GM12878 (cell line): ENCODE measurements at regions not wholly inside any gene's neighbourhood (a gene's known extent, or its start where the extent isn't known, plus 50 kb on each side); places are given as distances from the start of the nearest gene placed in this dataset.

Experiments
- ATAC-seq: fragments of 200-7000 bp; cut with Tn5 transposase; 3 replicates; pipeline ENCODE4 v1.9.1; 2020; ENCODE audit warnings: mild to moderate bottlenecking, moderate library complexity
- BruUV-seq: library from RNA; stranded (reverse); fragments of 400-500 nt; replicated peaks from 2 replicates; lab custom pipeline; 2021; lab: Mats Ljungman, UMichigan
- CTCF ChIA-PET: fragments of 300-600 bp; sonication (Branson Sonifier 250); formaldehyde crosslinking; extraction: SDS; loops from one replicate; lab custom pipeline; 2021; ENCODE audit warnings: inconsistent platforms; lab: Yijun Ruan, JAX
- POLR2A ChIA-PET: fragments of 350-600 bp; formaldehyde crosslinking; extraction: SDS; loops from one replicate; lab custom pipeline; 2021; ENCODE audit warnings: inconsistent platforms; lab: Charles Lee
- RAD21 ChIA-PET: fragments of 300-600 bp; sonication (Branson Sonifier 250); formaldehyde crosslinking; loops from one replicate; lab custom pipeline; 2023; ENCODE audit warnings: antibody characterized with exemption; ENCODE audit not compliant: unreplicated experiment; lab: Charles Lee
- SMC1A ChIA-PET: fragments of 300-600 bp; sonication (Branson Sonifier 250); formaldehyde crosslinking; loops from one replicate; lab custom pipeline; 2023; ENCODE audit not compliant: unreplicated experiment, uncharacterized antibody; lab: Charles Lee
- DNase-seq: peaks from one replicate; pipeline ENCODE4 v3.0.0-alpha.2; 2011; ENCODE audit warnings: low read depth, low spot score
- FAIRE-seq: peaks from 3 replicates; lab custom pipeline; 2011; peaks lifted over from hg19 to GRCh38; lab: Jason Lieb, UNC
- H2AFZ ChIP-seq: 2 replicates; pipeline ENCODE4 v1.6.0; 2011; ENCODE audit warnings: low read depth, low read length, control low read depth; ENCODE audit not compliant: control insufficient read depth
- H3K27ac ChIP-seq: 2 replicates; pipeline ENCODE4 v1.5.1; 2011; ENCODE audit warnings: control low read depth; ENCODE audit not compliant: control insufficient read depth, insufficient read depth
- H3K27me3 ChIP-seq, 2 experiments: replicated peaks in 1 of 2; 2 replicates each; pipeline versions ENCODE4 v1.6.0 to v1.6.1; 2011; ENCODE audit warnings: low read length in 1 of 2; ENCODE audit not compliant: control insufficient read depth in 2 of 2, insufficient read depth in 2 of 2
- H3K36me3 ChIP-seq, 2 experiments: 2 replicates each; pipeline ENCODE4 v1.5.1; 2011; ENCODE audit warnings: low read length in 1 of 2; ENCODE audit not compliant: control insufficient read depth in 2 of 2, insufficient read depth in 2 of 2
- H3K4me1 ChIP-seq: 2 replicates; pipeline ENCODE4 v1.6.1; 2011; ENCODE audit warnings: mild to moderate bottlenecking, low read length, moderate library complexity, mixed read lengths; ENCODE audit not compliant: control insufficient read depth, insufficient read depth
- H3K4me2 ChIP-seq: 2 replicates; pipeline ENCODE4 v1.6.0; 2011; ENCODE audit warnings: control low read depth; ENCODE audit not compliant: control insufficient read depth, insufficient read depth
- H3K4me3 ChIP-seq: fragments of 200-600 bp; sonication (generic); 2 replicates; pipeline ENCODE4 v1.5.1; 2016
- H3K79me2 ChIP-seq: 2 replicates; pipeline ENCODE4 v1.6.0; 2011; ENCODE audit warnings: low read length; ENCODE audit not compliant: control insufficient read depth, insufficient read depth
- H3K9ac ChIP-seq: 2 replicates; pipeline ENCODE4 v1.8.0; 2011; ENCODE audit warnings: low read length, control low read depth, mixed read lengths; ENCODE audit not compliant: control insufficient read depth, insufficient read depth
- H3K9me3 ChIP-seq: replicated peaks from 3 replicates; pipeline ENCODE4 v1.5.1; 2011; ENCODE audit warnings: mild to moderate bottlenecking, low read length; ENCODE audit not compliant: control insufficient read depth, insufficient read depth
- H4K20me1 ChIP-seq: 2 replicates; pipeline ENCODE4 v1.6.0; 2011; ENCODE audit not compliant: control insufficient read depth, insufficient read depth
- BCL11A ChIP-seq: IDR thresholded peaks from 2 replicates; pipeline ENCODE4 v1.6.1; 2011; ENCODE audit warnings: low read depth, low read length
- BHLHE40 ChIP-seq, 2 experiments: fragments of 450-650 bp in 1 of 2; IDR thresholded peaks; 2 replicates each; pipeline ENCODE4 v1.6.1; 2011 to 2017; ENCODE audit warnings: low read depth in 2 of 2, borderline replicate concordance in 1 of 2, improper control_type of control experiment in 1 of 2, low read length in 1 of 2, mild to moderate bottlenecking in 1 of 2
- BMI1 ChIP-seq: fragments of 450-650 bp; IDR thresholded peaks from 2 replicates; pipeline ENCODE4 v1.6.1; 2016; ENCODE audit warnings: mild to moderate bottlenecking, moderate library complexity, borderline replicate concordance
- BRCA1 ChIP-seq: IDR thresholded peaks from 2 replicates; pipeline ENCODE4 v1.6.1; 2011; ENCODE audit warnings: low read depth, low read length, improper control_type of control experiment
- CHD2 ChIP-seq: IDR thresholded peaks from 2 replicates; pipeline ENCODE4 v1.6.1; 2011; ENCODE audit warnings: low read depth, low read length, improper control_type of control experiment, borderline replicate concordance
- EGR1 ChIP-seq, 2 experiments: IDR thresholded peaks; 1 replicate in 1 of 2; 2 replicates in 1 of 2; pipeline ENCODE4 v1.6.1; 2011 to 2012; ENCODE audit warnings: low read depth in 2 of 2, low read length in 2 of 2, borderline replicate concordance in 1 of 2, mild to moderate bottlenecking in 1 of 2, moderate library complexity in 1 of 2
- FOXK2 ChIP-seq: fragments of 450-650 bp; IDR thresholded peaks from 2 replicates; pipeline ENCODE4 v1.6.1; 2017; ENCODE audit warnings: mild to moderate bottlenecking, moderate library complexity
- JUNB ChIP-seq: IDR thresholded peaks from 2 replicates; pipeline ENCODE4 v1.6.1; 2016; ENCODE audit warnings: antibody characterized with exemption, mild to moderate bottlenecking
- MTA2 ChIP-seq: fragments of 450-650 bp; IDR thresholded peaks from 2 replicates; pipeline ENCODE4 v1.6.1; 2016; ENCODE audit warnings: low read depth, mild to moderate bottlenecking, moderate library complexity
- MYB ChIP-seq: fragments of 150-350 bp; IDR thresholded peaks from 2 replicates; pipeline ENCODE4 v1.6.1; 2014; ENCODE audit warnings: mild to moderate bottlenecking, low read depth, low read length, borderline replicate concordance
- NFYA ChIP-seq: IDR thresholded peaks from 2 replicates; pipeline ENCODE4 v1.6.1; 2011; ENCODE audit warnings: low read depth, mild to moderate bottlenecking, low read length, improper control_type of control experiment, borderline replicate concordance
- NR2C2 ChIP-seq: IDR thresholded peaks from 2 replicates; pipeline ENCODE4 v1.6.1; 2011; ENCODE audit warnings: borderline replicate concordance, low read depth; ENCODE audit not compliant: control insufficient read depth, insufficient read length
- RAD21 ChIP-seq: IDR thresholded peaks from 2 replicates; pipeline ENCODE4 v1.6.1; 2011; ENCODE audit warnings: mild to moderate bottlenecking, low read depth, low read length, moderate library complexity; ENCODE audit not compliant: insufficient read depth
- RAD51 ChIP-seq: fragments of 450-650 bp; IDR thresholded peaks from 2 replicates; pipeline ENCODE4 v1.6.1; 2016; ENCODE audit warnings: moderate library complexity, mild to moderate bottlenecking, inconsistent platforms
- SREBF1 ChIP-seq: IDR thresholded peaks from 2 replicates; pipeline ENCODE4 v1.6.1; 2012; ENCODE audit warnings: mild to moderate bottlenecking, low read length
- TCF7 ChIP-seq: IDR thresholded peaks from 2 replicates; pipeline ENCODE4 v1.6.1; 2014; ENCODE audit warnings: antibody characterized with exemption, borderline replicate concordance
- WGBS: methylation state at CpG from one replicate; pipeline ENCODE4 v1.1.6; 2016; ENCODE audit warnings: low lambda C conversion rate; ENCODE audit not compliant: insufficient replicate concordance, insufficient coverage; ENCODE audit errors: missing lambda C conversion rate; 5-methylcytosine and 5-hydroxymethylcytosine counted together
- in situ Hi-C: fragments of 300-500 bp; cut with MboI; formaldehyde crosslinking; loops from 9 replicates; pipeline ENCODE4 v1.14.3; 2018; ENCODE audit warnings: mixed read lengths
- intact Hi-C: fragments of 100-400 bp; cut with micrococcal nuclease; formaldehyde crosslinking; loops from one replicate; pipeline ENCODE4 v1.14.2; 2022; ENCODE audit not compliant: unreplicated experiment
- TF ChIP-seq, protein P1 (sequence below): fragments of 450-650 bp; IDR thresholded peaks from 2 replicates; pipeline ENCODE4 v1.6.1; 2017; ENCODE audit warnings: low read depth, mild to moderate bottlenecking, moderate library complexity
- TF ChIP-seq, protein P2 (sequence below): IDR thresholded peaks from 2 replicates; pipeline ENCODE4 v1.6.1; 2011; ENCODE audit warnings: mild to moderate bottlenecking, low read depth, low read length, moderate library complexity; ENCODE audit not compliant: insufficient replicate concordance

DNA sequence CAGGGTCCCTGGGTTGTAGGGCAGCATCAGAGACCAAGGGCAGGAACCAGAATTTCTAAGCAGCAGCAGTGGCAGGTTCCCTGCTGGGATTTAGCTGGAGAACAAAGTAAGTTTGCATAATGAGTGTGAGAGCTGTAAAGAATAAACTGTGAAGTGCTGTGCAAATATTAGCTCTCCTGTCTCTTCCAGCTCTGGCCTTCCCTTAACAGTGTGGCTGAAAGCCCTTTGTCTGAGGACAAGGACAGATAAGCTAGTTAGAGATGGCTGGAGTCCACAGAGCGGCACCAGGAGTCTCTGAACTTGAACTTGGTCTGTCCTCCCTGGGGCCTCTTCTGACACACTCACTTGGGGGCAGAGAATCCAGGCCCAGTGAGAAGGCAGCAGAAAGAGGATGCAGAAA lies 98.2 kb upstream of the WSCD1 start:
- intact Hi-C loops, result no loop called here
- Histone ChIP-seq H3K27ac (no peak overlapping the region), H3K4me1 (no peaks in the 10 kb centered on the region), H3K36me3 (no peaks in the 10 kb centered on the region), H3K4me3 (no peak overlapping the region), H2AFZ (no peak overlapping the region), H3K9ac (no peak overlapping the region), H4K20me1 (no peaks in the 10 kb centered on the region), H3K27me3 (no peaks in the 10 kb centered on the region), H3K4me2 (no peak overlapping the region), H3K9me3 (no peaks in the 10 kb centered on the region; the same call in 2 of the 3 replicates), H3K79me2 (no peaks in the 10 kb centered on the region)
- BruUV-seq, result no TSS peak
- POLR2A ChIA-PET, result no interaction called here
- CTCF ChIA-PET, result no interaction called here
- no peak for DNase-seq
- SMC1A ChIA-PET, result no interaction called here
- in situ Hi-C loops, result no loop called here
- FAIRE-seq, result no peak
- TF ChIP-seq BMI1 (no peak), BHLHE40 (IDR thresholded peaks at IDR 0.05; ENCODE audit: borderline replicate concordance in 1 of 2, low read depth in 2 of 2, low read length in 1 of 2) (no peak), MTA2 (no peak), FOXK2 (no peak), NR2C2 (no peak)
- WGBS, result 0% methylated on average over 1 of the region's 1 CpG
- RAD21 ChIA-PET, result no interaction called here
- no peak for ATAC-seq

GRCh38 chr17:5973410-5973809 lies 96.8 kb upstream of the WSCD1 start:
- no peaks in the 10 kb centered on the region for H3K4me1 ChIP-seq
- H3K9me3 ChIP-seq, result no peaks in the 10 kb centered on the region; the same call in 2 of the 3 replicates
- DNase-seq (no peak), FAIRE-seq (no peak), ATAC-seq (no peak)
- H4K20me1 ChIP-seq, result no peaks in the 10 kb centered on the region
- ChIA-PET POLR2A (no interaction called here), RAD21 (no interaction called here), SMC1A (no interaction called here), CTCF (no interaction called here)
- H3K4me2 ChIP-seq, result no peak overlapping the region
- no peak overlapping the region for H3K4me3 ChIP-seq
- intact Hi-C loops (no loop called here), in situ Hi-C loops (no loop called here)
- no peak overlapping the region for H2AFZ ChIP-seq
- no TSS peak for BruUV-seq
- no peaks in the 10 kb centered on the region for H3K36me3 ChIP-seq
- H3K79me2 ChIP-seq, result no peaks in the 10 kb centered on the region
- no peaks in the 10 kb centered on the region for H3K27me3 ChIP-seq
- no peak overlapping the region for H3K9ac ChIP-seq
- no peak overlapping the region for H3K27ac ChIP-seq
- WGBS, result 3% methylated on average over 3 of the region's 3 CpGs
- TF ChIP-seq RAD21, result no peak
- TF ChIP-seq CHD2, result no peak
- no peak for TF ChIP-seq SREBF1
- no peak for TF ChIP-seq NFYA
- TF ChIP-seq JUNB, result no peak
- TF ChIP-seq, protein P1, sequence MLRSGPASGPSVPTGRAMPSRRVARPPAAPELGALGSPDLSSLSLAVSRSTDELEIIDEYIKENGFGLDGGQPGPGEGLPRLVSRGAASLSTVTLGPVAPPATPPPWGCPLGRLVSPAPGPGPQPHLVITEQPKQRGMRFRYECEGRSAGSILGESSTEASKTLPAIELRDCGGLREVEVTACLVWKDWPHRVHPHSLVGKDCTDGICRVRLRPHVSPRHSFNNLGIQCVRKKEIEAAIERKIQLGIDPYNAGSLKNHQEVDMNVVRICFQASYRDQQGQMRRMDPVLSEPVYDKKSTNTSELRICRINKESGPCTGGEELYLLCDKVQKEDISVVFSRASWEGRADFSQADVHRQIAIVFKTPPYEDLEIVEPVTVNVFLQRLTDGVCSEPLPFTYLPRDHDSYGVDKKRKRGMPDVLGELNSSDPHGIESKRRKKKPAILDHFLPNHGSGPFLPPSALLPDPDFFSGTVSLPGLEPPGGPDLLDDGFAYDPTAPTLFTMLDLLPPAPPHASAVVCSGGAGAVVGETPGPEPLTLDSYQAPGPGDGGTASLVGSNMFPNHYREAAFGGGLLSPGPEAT, result no peak
- TF ChIP-seq, protein P2, sequence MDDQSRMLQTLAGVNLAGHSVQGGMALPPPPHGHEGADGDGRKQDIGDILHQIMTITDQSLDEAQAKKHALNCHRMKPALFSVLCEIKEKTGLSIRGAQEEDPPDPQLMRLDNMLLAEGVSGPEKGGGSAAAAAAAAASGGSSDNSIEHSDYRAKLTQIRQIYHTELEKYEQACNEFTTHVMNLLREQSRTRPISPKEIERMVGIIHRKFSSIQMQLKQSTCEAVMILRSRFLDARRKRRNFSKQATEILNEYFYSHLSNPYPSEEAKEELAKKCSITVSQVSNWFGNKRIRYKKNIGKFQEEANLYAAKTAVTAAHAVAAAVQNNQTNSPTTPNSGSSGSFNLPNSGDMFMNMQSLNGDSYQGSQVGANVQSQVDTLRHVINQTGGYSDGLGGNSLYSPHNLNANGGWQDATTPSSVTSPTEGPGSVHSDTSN, result no peak
- no peak for TF ChIP-seq BRCA1
- TF ChIP-seq TCF7, result no peak
- no peak for TF ChIP-seq MYB
- no peak for TF ChIP-seq RAD51
- no peak for TF ChIP-seq EGR1 (IDR thresholded peaks at IDR 0.05; ENCODE audit: borderline replicate concordance in 1 of 2, low read depth in 2 of 2, low read length in 2 of 2)
- TF ChIP-seq BCL11A, result no peak
